Sigmoid colon (tissue), 4 donors: ENCODE measurements at regions not wholly inside any gene's neighbourhood (a gene's known extent, or its start where the extent isn't known, plus 50 kb on each side); places are given as distances from the start of the nearest gene placed in this dataset.

Experiments used
- CTCF ChIP-seq, 4 experiments: fragments of 450-650 bp in 3 of 4; fragments of 200-600 bp in 1 of 4; IDR thresholded peaks; one replicate each; pipeline ENCODE4 v1.5.1; 2016 to 2019; ENCODE audit warnings: antibody characterized with exemption in 4 of 4, mild to moderate bottlenecking in 3 of 4, moderate library complexity in 2 of 4
- EP300 ChIP-seq, 4 donors: sonication (generic); formaldehyde crosslinking; IDR thresholded peaks; one replicate each; pipeline ENCODE4 v1.6.1; 2017; ENCODE audit warnings: antibody characterized with exemption in 4 of 4
- POLR2A ChIP-seq, 2 donors: fragments of 450-650 bp; IDR thresholded peaks; one replicate each; pipeline ENCODE4 v1.6.1; 2016; ENCODE audit warnings: antibody characterized with exemption in 2 of 2, mild to moderate bottlenecking in 2 of 2, moderate library complexity in 2 of 2

- TF ChIP-seq CTCF (IDR thresholded peaks at IDR 0.05): no peak
- TF ChIP-seq POLR2A (IDR thresholded peaks at IDR 0.05): no peak
- no peak for TF ChIP-seq EP300 (IDR thresholded peaks at IDR 0.05)
These were observed 155.6 kb downstream of the PLPP3 start for GRCh38 chr1:56423716-56424115.
